PC-9 (cell line): ENCODE measurements at regions not wholly inside any gene's neighbourhood (a gene's known extent, or its start where the extent isn't known, plus 50 kb on each side); places are given as distances from the start of the nearest gene placed in this dataset.

Experiments used
- BruUV-seq: library from RNA; stranded (reverse); fragments of 400-500 nt; replicated peaks from 2 replicates; lab custom pipeline; 2021; lab: Mats Ljungman, UMichigan
- CTCF ChIA-PET: fragments of 300-600 bp; sonication (Branson Sonifier 250); formaldehyde crosslinking; loops from one replicate; lab custom pipeline; 2022; ENCODE audit warnings: antibody characterized with exemption; lab: Charles Lee
- POLR2A ChIA-PET: fragments of 300-600 bp; sonication (Branson Sonifier 250); formaldehyde crosslinking; loops from one replicate; lab custom pipeline; 2022; ENCODE audit warnings: antibody characterized with exemption; ENCODE audit not compliant: unreplicated experiment; lab: Charles Lee
- DNase-seq, 2 experiments: peaks; one replicate each; pipeline versions ENCODE4 v3.0.0 to v3.0.0-alpha.2; 2015 to 2022; ENCODE audit warnings: mixed read lengths in 1 of 2
- H2AFZ ChIP-seq: fragments of 200-600 bp; sonication (generic); 2 replicates; pipeline ENCODE4 v1.8.1; 2017; ENCODE audit warnings: antibody characterized with exemption
- H3F3A ChIP-seq: fragments of 200-600 bp; sonication (generic); 2 replicates; pipeline ENCODE4 v1.8.1; 2017; ENCODE audit warnings: antibody characterized with exemption, mild to moderate bottlenecking, low read depth; ENCODE audit not compliant: insufficient read depth
- H3K27ac ChIP-seq: fragments of 200-600 bp; sonication (generic); 2 replicates; pipeline ENCODE4 v1.6.1; 2016; ENCODE audit warnings: mixed run types
- H3K27me3 ChIP-seq: fragments of 200-600 bp; sonication (generic); 2 replicates; pipeline ENCODE4 v1.6.1; 2016; ENCODE audit warnings: low read depth, mixed run types; ENCODE audit not compliant: insufficient read depth
- H3K36me3 ChIP-seq: fragments of 200-600 bp; sonication (generic); 2 replicates; pipeline ENCODE4 v1.6.1; 2016; ENCODE audit warnings: low read depth, mixed run types
- H3K4me1 ChIP-seq: fragments of 200-600 bp; sonication (generic); replicated peaks from 2 replicates; pipeline ENCODE4 v1.6.1; 2016; ENCODE audit warnings: mixed run types; ENCODE audit not compliant: insufficient read depth
- H3K4me2 ChIP-seq: fragments of 200-600 bp; sonication (generic); 2 replicates; pipeline ENCODE4 v1.6.1; 2017; ENCODE audit warnings: mixed run types
- H3K4me3 ChIP-seq: fragments of 200-600 bp; sonication (generic); 2 replicates; pipeline ENCODE4 v1.6.1; 2016; ENCODE audit warnings: mixed run types
- H3K79me2 ChIP-seq: fragments of 200-600 bp; sonication (generic); 2 replicates; pipeline ENCODE4 v1.6.1; 2017; ENCODE audit warnings: low read depth, mixed run types
- H3K9me2 ChIP-seq: fragments of 200-600 bp; sonication (generic); 2 replicates; pipeline ENCODE4 v1.8.1; 2017; ENCODE audit warnings: mild to moderate bottlenecking; ENCODE audit not compliant: insufficient read depth
- H3K9me3 ChIP-seq: fragments of 200-600 bp; sonication (generic); 2 replicates; pipeline ENCODE4 v1.8.1; 2016; ENCODE audit warnings: low read depth; ENCODE audit not compliant: insufficient read depth
- H4K20me1 ChIP-seq: fragments of 200-600 bp; sonication (generic); 2 replicates; pipeline ENCODE4 v1.8.1; 2017; ENCODE audit not compliant: insufficient read depth
- CTCF ChIP-seq: fragments of 200-600 bp; sonication (generic); conservative IDR thresholded peaks from 2 replicates; pipeline ENCODE4 v1.6.1; 2017; ENCODE audit warnings: mixed run types, antibody characterized with exemption, mild to moderate bottlenecking, moderate library complexity
- EZH2 ChIP-seq: fragments of 200-600 bp; sonication (generic); IDR thresholded peaks from 2 replicates; pipeline ENCODE4 v1.8.0; 2017; ENCODE audit warnings: antibody characterized with exemption, low read depth
- intact Hi-C: fragments of 100-400 bp; cut with micrococcal nuclease; formaldehyde crosslinking; loops from one replicate; pipeline ENCODE4 v1.10.0; 2022; ENCODE audit not compliant: unreplicated experiment

DNA sequence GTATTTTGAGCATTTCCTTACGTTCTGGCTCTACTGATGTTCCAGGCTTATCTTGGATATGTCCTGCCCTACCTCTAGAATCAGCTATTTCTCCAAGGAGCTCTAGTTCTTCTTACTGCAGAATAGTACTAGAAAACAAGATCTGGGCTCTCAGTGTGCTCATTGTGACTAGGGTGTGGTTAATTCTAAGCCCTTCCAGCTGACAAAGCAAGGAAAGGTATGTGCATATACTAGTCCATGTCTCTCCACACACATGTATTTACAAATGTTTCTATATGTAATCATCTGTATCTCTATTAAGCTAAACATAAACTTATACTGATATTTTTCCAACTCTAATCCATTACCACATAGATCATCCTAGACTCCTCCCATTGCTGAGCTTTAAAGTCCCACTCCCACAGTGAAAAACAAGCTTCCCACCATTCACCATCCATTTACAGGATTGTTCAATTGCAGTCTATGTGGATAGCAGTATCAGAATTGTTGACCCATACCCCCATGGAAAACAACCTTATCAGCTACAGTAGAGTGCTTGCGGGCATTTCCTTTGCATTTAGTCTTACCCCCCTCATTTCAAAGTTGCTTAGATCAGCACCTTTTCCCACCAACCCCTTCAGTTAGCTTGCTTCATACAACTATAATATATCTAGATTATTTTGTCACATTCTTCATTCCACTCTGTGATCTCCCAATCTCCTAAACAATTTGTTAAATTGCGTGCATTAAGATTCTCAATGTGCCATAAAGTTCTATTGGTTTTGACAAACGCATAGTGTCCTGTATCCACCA is 194.5 kb downstream of the SOX9 start:
- CTCF ChIA-PET, result interaction anchor here (0.6 kb wide), 1 partner anchor 107 kb away, joined by 5 read pairs; no protein-coding TSS in a partner anchor

DNA sequence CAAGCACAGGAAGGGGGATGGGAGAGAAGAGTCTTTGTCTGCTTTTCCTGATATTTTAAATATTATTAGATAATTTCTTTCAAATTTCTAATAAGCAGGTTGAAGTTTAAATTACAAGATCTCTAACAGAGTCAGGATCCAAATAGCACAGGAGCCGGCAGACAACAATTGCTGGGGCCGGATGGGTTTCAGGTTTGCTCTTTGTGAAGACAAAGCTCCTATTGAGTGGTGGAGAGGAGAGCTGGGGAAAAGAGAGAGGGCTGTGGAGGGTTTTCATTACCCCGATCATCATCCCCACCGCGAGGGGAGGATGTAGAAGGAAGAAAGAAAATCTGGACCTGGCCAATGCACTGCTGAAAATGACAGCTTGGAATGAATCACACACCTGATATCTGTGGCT is 197.3 kb downstream of the SOX9 start:
- Histone ChIP-seq H3K27me3 (no peaks in the 10 kb centered on the region), H3K9me3 (no peaks in the 10 kb centered on the region), H3K36me3 (no peaks in the 10 kb centered on the region), H4K20me1 (no peaks in the 10 kb centered on the region), H3K79me2 (no peaks in the 10 kb centered on the region), H3K9me2 (no peaks in the 10 kb centered on the region), H3F3A (0 out of 2 replicates have a peak, but pooled peaks cover 4% of the 10 kb centered on the region), H3K27ac (no peak overlapping the region), H3K4me1 (no peaks in the 10 kb centered on the region; the same call in 1 of the 2 replicates), H2AFZ (no peak overlapping the region), H3K4me3 (no peak overlapping the region), H3K4me2 (no peak overlapping the region)
- BruUV-seq, result no TSS peak
- intact Hi-C loops, result no loop called here
- POLR2A ChIA-PET, result no interaction called here
- TF ChIP-seq EZH2, result no peak
- no peak for TF ChIP-seq CTCF
- DNase-seq, result no peak
- CTCF ChIA-PET, result no interaction called here

More for the DNA sequence above, 194.5 kb downstream of the SOX9 start:
- Histone ChIP-seq H4K20me1 (no peaks in the 10 kb centered on the region), H3K4me2 (no peak overlapping the region), H3K4me1 (no peaks in the 10 kb centered on the region), H3K4me3 (no peak overlapping the region), H3K36me3 (no peaks in the 10 kb centered on the region), H3F3A (0 out of 2 replicates have a peak, but pooled peaks cover 4% of the 10 kb centered on the region), H2AFZ (no peak overlapping the region), H3K27me3 (no peaks in the 10 kb centered on the region), H3K9me3 (no peaks in the 10 kb centered on the region), H3K27ac (no peak overlapping the region), H3K79me2 (no peaks in the 10 kb centered on the region), H3K9me2 (no peaks in the 10 kb centered on the region)
- intact Hi-C loops, result no loop called here
- no TSS peak for BruUV-seq
- no peak for DNase-seq
- POLR2A ChIA-PET, result interaction anchor here (0.7 kb wide), 1 partner anchor 51 kb away, joined by 4 read pairs; no protein-coding TSS in a partner anchor
- TF ChIP-seq EZH2 (no peak), CTCF (no peak)

DNA sequence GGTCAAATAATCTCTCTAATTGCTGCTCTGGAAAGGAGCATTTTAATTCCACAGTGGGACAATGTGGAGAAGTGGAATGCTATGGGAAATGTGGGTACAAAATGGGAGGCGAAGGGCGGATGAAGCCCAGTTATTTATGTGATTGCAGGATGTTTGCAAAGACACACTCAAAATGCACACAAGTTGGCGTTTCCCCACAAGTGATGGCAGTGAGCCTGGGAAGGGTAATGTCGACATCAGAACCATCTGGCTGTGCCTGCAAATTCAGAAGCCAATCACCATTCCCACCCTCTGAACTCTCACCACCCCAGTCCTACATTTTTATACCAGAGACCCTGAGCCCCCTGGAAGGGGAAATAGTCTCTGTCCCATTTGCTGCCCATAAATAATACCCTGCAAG is 201.1 kb downstream of the SOX9 start:
- TF ChIP-seq EZH2 (no peak), CTCF (no peak)
- no peaks in the 10 kb centered on the region for H3F3A ChIP-seq
- no peaks in the 10 kb centered on the region for H4K20me1 ChIP-seq
- no peak overlapping the region for H3K27ac ChIP-seq
- H3K9me2 ChIP-seq, result no peaks in the 10 kb centered on the region
- ChIA-PET CTCF (no interaction called here), POLR2A (no interaction called here)
- no TSS peak for BruUV-seq
- no peak overlapping the region for H2AFZ ChIP-seq
- no peaks in the 10 kb centered on the region for H3K79me2 ChIP-seq
- intact Hi-C loops, result no loop called here
- no peaks in the 10 kb centered on the region for H3K9me3 ChIP-seq
- no peak overlapping the region for H3K4me2 ChIP-seq
- DNase-seq, result no peak
- no peaks in the 10 kb centered on the region for H3K27me3 ChIP-seq
- no peak overlapping the region for H3K4me3 ChIP-seq
- no peaks in the 10 kb centered on the region; the same call in 1 of the 2 replicates for H3K4me1 ChIP-seq
- H3K36me3 ChIP-seq, result no peaks in the 10 kb centered on the region
